PFSK-1 (cell line): ENCODE measurements at regions not wholly inside any gene's neighbourhood (a gene's known extent, or its start where the extent isn't known, plus 50 kb on each side); places are given as distances from the start of the nearest gene placed in this dataset.

Experiments
- FOXP2 ChIP-seq: optimal IDR thresholded peaks from 2 replicates; pipeline ENCODE3; 2011; ENCODE audit warnings: borderline replicate concordance, control low read depth, inconsistent platforms; ENCODE audit not compliant: insufficient read depth; ENCODE audit errors: extremely low read length, extremely low read depth
- POLR2AphosphoS5 ChIP-seq: IDR thresholded peaks from 2 replicates; pipeline ENCODE4 v1.6.1; 2012; ENCODE audit warnings: low read depth, mild to moderate bottlenecking, control low read depth, low read length, moderate library complexity
- REST ChIP-seq, 2 experiments: IDR thresholded peaks; 2 replicates each; pipeline versions ENCODE4 v1.6.1 to v1.8.0; 2011 to 2012; ENCODE audit warnings: low read depth in 2 of 2, low read length in 2 of 2, control low read depth in 1 of 2, inconsistent platforms in 1 of 2, mild to moderate bottlenecking in 1 of 2, moderate library complexity in 1 of 2; ENCODE audit not compliant: insufficient read depth in 1 of 2
- SIN3A ChIP-seq: IDR thresholded peaks from 2 replicates; pipeline ENCODE4 v1.6.1; 2012; ENCODE audit warnings: mild to moderate bottlenecking, low read length, moderate library complexity, borderline replicate concordance; ENCODE audit not compliant: insufficient read depth
- TAF1 ChIP-seq: IDR thresholded peaks from 2 replicates; pipeline ENCODE4 v1.6.1; 2012; ENCODE audit warnings: low read length, control low read depth, borderline replicate concordance; ENCODE audit not compliant: insufficient read depth

- no peak for TF ChIP-seq REST (IDR thresholded peaks at IDR 0.05; ENCODE audit: insufficient read depth in 1 of 2, low read depth in 2 of 2, low read length in 2 of 2)
- TF ChIP-seq FOXP2: no peak
- TF ChIP-seq SIN3A: no peak
- TF ChIP-seq TAF1: no peak
- no peak for TF ChIP-seq POLR2AphosphoS5
Observed at GRCh38 chr5:152641970-152642805, 237.1 kb upstream of the NMUR2 start.

GRCh38 chr5:152642880-152643279 lies 237.8 kb upstream of the NMUR2 start:
- TF ChIP-seq TAF1 (no peak), SIN3A (no peak)

- TF ChIP-seq FOXP2 (no peak), TAF1 (no peak), SIN3A (no peak), REST (IDR thresholded peaks at IDR 0.05; ENCODE audit: insufficient read depth in 1 of 2, low read depth in 2 of 2, low read length in 2 of 2) (no peak), POLR2AphosphoS5 (no peak)
Observed at GRCh38 chr5:152644029-152644728, 239.1 kb upstream of the NMUR2 start.

GRCh38 chr5:152649609-152650008 lies 244.5 kb upstream of the NMUR2 start:
- TF ChIP-seq REST (IDR thresholded peaks at IDR 0.05; ENCODE audit: insufficient read depth in 1 of 2, low read depth in 2 of 2, low read length in 2 of 2) (no peak), TAF1 (no peak)

- no peak for TF ChIP-seq POLR2AphosphoS5
- no peak for TF ChIP-seq FOXP2
- no peak for TF ChIP-seq REST (IDR thresholded peaks at IDR 0.05; ENCODE audit: insufficient read depth in 1 of 2, low read depth in 2 of 2, low read length in 2 of 2)
- TF ChIP-seq TAF1: no peak
- no peak for TF ChIP-seq SIN3A
Observed at GRCh38 chr5:152650413-152650812, 245.3 kb upstream of the NMUR2 start.
